DMS153 treated with DMSO at 0.1 percent for 48 hours (cell line): ENCODE measurements at regions not wholly inside any gene's neighbourhood (a gene's known extent, or its start where the extent isn't known, plus 50 kb on each side); places are given as distances from the start of the nearest gene placed in this dataset.
"Not testable (repeated sequence)": the region's sequence is repeated elsewhere in the genome, so short reads cannot be mapped to it uniquely, and the experiment has no call there.

Experiments
- DNase-seq: peaks from one replicate; lab custom pipeline; 2025; ENCODE audit not compliant: unreplicated experiment; lab: John Stamatoyannopoulos, UW

DNA sequence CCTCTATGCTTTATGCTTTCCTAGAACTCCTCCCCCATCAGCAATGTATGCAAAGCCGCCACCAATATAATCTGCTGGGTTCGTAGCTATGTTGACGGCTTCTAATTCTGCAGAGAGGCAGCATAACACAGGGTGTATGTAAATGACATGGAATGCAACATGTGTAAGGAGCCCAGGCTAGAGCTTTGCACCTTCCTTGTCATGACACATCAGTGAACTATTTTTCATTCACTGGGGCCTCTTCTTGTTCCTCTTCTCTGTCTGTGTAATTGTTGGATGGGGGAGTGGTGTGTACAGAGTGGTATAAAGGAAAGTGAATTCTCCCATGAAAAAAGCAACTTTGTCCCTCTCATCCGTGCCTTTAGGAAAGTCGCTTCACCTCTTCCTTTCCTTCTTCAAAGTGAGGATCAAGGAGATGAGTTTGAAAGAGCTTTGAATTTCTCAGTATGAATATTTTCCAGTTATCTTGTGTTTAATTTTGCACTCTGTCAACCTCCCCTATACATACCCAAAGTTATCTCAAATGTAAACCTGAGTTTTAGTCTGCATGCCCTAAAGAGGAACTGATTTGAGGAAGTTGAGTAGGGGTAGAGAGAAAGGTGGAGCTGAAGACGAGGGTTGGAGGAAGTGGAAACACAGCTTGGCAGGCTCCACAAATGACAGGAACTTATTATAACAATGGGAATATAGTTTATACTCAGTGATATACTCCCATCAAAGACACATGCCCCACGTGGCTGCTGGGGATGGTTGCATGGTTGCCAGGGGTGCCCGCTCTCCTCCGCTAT, 74.9 kb upstream of the ARL4C start:
- DNase-seq = no peak

- no peak for DNase-seq
These were observed 73.6 kb upstream of the ARL4C start for GRCh38 chr2:234570476-234570875.

GRCh38 chr2:234569776-234570430, 73.0 kb upstream of the ARL4C start:
- no peak for DNase-seq

DNA sequence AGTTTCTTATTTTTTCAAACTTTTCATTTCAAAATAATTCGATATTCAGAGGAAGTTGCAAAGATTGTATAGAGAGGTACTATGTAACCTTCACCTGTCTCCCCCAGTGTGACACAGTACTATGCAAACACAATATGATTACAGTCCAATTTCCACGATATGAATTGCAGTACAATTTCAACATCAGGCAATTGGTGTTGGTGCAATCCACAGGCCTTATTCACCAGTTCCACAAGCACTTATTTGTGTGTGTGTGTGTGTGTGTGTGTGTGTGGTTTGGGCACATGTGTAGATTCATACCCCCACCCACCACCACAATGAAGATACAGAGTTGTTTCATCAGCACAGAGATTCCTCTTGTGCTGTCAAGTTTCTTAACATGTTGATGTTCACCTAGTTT, 69.7 kb upstream of the ARL4C start:
- DNase-seq = no peak

DNA sequence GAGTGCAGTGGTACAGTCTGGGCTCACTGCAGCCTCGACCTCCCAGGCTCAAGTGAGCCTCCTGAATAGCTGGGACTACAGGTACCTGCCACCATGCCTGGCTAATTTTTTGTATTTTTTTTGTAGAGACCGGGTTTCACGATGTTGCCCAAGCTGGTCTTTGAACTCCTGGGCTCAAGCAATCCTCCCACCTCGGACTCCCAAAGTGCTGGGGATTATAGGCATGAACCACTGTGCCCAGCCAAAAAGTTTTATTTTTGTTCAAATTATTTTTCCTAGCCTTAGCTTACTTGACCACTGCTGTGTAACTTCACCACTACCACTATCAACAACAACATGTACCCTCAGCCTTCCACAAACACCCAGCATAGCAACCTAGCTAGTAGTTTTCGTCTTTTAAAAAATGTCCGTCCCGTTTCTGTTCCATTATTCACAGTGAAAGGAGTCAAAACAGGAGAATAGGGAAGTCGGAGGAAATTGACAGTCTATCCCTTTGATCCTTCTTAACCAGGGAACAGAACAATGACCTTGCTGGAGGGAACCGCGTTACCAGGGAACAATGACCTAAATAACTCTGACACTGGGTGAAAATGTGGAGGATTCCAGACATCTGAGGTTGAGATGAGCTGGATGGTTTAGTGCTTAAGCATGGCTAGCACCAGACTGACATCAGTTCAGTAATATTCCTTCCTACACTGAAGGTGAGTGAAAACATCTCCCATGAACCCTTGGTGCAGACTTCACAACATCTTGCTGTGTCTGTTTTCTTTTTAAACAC, 69.2 kb upstream of the ARL4C start:
- DNase-seq = no peak

- no peak for DNase-seq
These were observed 68.3 kb upstream of the ARL4C start for GRCh38 chr2:234565201-234565600.

GRCh38 chr2:234564699-234565098, 67.8 kb upstream of the ARL4C start:
- peak; percentile 46 for DNase-seq

DNA sequence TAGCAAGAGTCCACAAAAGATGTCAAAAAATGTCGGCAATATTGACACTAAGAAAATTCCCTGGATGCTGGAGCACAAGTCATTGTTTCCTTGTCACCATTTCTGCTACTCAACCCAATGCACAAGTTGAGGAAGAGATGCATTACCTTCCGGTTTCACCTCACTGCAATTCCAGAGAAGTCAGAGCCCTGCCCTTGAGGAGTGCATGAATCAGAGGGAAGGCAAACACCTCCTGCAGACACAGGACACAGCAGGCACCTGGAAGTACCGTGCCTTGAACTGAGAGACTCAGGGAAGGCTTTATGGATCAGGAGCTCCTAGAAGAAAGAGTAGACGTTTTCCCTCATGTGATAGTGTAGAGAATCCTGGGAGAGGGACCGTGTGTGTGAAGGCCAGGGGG, 62.7 kb upstream of the ARL4C start:
- DNase-seq = no peak

DNA sequence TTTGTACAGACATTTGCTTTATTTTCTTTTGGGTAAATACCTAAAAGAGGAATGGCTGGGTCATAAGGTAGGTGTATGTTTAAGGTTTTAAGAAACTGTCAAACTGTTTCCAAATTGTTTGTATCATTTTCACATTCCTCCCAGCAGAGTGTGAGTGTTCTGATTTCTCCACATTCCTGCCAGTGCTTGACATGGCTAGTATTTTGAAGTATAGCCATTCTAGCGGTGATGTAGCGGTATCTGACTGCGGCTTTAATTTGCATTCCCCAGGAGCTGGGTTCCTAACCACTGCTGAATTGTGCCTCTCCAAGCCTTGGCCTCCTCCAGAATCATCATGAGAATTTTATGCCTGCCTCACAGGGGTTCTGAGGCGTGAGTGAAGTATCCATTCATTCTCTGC, 61.8 kb upstream of the ARL4C start:
- DNase-seq = no peak

DNA sequence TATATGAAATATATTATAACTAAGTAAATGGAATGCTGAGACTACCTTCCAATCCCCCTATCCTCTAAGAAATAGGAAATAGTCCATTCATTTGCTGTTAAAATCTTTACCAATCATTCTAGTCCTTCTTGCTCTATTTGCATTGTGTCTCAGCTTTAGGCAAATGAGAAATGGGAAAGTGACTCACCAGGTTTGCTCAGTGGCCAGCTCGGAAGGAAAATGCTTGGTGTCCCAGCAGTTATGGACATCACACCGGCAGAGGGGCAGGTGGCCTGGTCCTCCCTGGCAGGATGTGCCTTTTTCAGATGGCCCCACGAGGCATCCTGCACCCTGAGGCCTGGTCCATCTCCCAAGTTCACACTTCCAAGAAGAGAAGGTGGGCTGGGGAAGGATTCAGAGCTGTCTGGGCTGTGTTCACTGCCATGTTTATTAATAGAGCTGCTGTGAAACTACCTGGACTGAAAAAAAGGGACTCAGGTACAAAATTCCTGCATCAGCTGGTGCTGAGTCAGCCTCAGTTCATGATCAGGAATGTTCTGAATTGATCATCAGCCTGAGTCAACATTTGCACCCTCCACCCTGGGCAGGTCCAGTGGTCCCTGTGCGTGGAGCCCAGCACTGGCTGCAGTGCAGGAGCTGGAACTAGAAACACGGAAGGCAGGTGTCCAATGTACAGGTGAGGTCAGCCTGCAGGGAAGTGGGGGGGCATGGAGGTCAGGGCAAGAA, 60.1 kb upstream of the ARL4C start:
- DNase-seq = no peak

- DNase-seq = no peak
These were observed 58.9 kb upstream of the ARL4C start for GRCh38 chr2:234555616-234556249.

- no peak for DNase-seq
These were observed 58.3 kb upstream of the ARL4C start for GRCh38 chr2:234555161-234555560.

GRCh38 chr2:234553223-234553622, 56.3 kb upstream of the ARL4C start:
- DNase-seq = not testable (repeated sequence)

DNA sequence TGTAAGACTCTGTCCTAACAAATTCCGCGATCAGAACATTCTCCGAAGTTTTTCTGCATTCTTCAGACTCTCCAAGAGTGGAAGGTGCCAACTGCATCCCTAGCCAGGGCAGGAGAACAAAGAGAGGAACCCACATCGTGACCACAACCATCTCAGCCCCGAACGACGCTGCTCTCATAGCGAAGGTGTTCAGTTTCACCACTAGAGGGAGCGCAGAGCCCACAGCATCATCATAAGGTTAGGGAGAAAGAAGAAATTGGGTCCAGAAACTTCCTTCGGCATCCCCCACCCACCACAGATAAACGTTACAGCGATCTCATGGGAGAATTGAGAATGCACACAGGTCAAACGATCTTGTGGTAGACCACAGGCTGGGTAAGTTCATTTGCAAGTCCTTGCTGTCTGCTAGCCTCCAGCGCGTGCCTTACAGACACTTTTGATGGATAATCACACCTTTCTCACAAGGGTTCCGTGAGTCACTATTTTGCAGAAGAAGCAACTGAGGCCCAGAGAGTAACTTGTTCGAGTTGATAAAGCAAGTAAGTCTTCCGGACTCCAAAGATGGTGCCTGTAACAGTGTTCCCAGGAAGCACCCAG, 53.7 kb upstream of the ARL4C start:
- peak; percentile 79 for DNase-seq

- no peak for DNase-seq
These were observed 53.2 kb upstream of the ARL4C start for GRCh38 chr2:234550056-234550455.

DNA sequence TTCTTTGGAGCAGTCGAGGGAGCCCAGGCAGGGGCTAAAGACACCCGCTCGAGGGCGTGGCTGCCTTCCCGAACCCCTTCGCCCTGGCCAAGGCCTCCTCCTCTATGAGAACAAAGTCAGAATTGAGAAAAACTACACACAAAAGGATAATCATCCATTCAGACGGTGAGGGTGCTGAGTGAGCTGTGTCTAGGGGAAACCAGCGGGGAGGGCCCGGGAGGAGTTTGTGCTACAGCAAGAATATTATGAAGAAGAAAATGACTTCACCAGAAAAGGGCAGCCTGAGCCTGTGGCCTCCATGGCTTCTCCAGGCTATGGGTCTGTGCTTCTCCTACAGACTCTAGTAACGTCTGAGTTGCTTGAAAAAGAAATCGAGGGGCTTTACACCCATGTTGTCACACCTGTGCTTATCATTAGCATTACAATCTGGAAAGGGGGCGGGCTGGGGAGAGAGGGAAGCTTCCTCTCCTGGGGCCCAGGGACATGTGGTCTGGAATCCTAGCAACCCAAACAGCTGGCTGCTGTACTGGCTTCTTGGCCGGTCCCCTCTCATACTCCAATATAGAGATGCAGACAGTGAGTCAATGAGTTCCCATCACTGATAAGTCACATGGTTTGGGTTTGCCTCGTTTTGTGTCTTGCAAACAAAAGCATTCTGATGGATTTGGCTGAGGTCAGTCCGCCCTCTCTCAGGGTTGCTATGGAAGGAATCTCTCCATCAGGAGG, 52.0 kb upstream of the ARL4C start:
- DNase-seq = no peak

- no peak for DNase-seq
These were observed 49.9 kb upstream of the ARL4C start for GRCh38 chr2:234546770-234547169.
